ENCODE measurements at regions not wholly inside any gene's neighbourhood (a gene's known extent, or its start where the extent isn't known, plus 50 kb on each side); places are given as distances from the start of the nearest gene placed in this dataset.

DNA sequence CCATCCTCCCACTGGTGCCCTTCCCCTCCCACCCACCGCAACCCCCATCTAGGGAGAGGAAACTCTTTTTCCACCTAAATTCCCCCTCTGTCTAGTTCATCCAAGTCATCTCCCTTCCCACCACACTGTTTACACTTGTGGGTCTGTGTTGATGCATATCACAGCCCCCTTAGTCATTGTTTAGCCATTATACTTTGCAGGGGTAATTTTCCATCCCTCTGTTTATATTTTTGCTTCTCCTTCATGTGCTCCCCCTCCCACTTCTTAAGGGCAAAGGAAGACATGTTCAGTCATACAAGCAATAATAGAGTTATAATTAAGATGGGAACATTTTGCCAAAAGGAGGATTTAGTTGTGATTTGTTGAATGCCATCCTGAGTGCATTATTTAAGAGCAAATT, 187.8 kb upstream of the TNP1 start:
- H3K27ac ChIP-seq = no peak overlapping the region
- no peaks in the 10 kb centered on the region for H3K9me3 ChIP-seq (ENCODE audit: control insufficient read depth, low read length)
- TF ChIP-seq, protein P1, sequence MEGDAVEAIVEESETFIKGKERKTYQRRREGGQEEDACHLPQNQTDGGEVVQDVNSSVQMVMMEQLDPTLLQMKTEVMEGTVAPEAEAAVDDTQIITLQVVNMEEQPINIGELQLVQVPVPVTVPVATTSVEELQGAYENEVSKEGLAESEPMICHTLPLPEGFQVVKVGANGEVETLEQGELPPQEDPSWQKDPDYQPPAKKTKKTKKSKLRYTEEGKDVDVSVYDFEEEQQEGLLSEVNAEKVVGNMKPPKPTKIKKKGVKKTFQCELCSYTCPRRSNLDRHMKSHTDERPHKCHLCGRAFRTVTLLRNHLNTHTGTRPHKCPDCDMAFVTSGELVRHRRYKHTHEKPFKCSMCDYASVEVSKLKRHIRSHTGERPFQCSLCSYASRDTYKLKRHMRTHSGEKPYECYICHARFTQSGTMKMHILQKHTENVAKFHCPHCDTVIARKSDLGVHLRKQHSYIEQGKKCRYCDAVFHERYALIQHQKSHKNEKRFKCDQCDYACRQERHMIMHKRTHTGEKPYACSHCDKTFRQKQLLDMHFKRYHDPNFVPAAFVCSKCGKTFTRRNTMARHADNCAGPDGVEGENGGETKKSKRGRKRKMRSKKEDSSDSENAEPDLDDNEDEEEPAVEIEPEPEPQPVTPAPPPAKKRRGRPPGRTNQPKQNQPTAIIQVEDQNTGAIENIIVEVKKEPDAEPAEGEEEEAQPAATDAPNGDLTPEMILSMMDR (IDR thresholded peaks at IDR 0.05) = no peak
- no peaks in the 10 kb centered on the region for H3K36me3 ChIP-seq (ENCODE audit: control insufficient read depth, insufficient read depth, low read length)
- H3K4me3 ChIP-seq (ENCODE audit: low read depth, low read length) = no peak overlapping the region
- no peak overlapping the region for H2AFZ ChIP-seq
- no peak overlapping the region for H3K4me2 ChIP-seq (ENCODE audit: low read length)
- no peaks in the 10 kb centered on the region for H3K27me3 ChIP-seq (ENCODE audit: control insufficient read depth, insufficient read depth, low read length)
- H3K9ac ChIP-seq = no peak overlapping the region
- no peaks in the 10 kb centered on the region for H3K79me2 ChIP-seq
- H3K4me1 ChIP-seq = no peaks in the 10 kb centered on the region

DNA sequence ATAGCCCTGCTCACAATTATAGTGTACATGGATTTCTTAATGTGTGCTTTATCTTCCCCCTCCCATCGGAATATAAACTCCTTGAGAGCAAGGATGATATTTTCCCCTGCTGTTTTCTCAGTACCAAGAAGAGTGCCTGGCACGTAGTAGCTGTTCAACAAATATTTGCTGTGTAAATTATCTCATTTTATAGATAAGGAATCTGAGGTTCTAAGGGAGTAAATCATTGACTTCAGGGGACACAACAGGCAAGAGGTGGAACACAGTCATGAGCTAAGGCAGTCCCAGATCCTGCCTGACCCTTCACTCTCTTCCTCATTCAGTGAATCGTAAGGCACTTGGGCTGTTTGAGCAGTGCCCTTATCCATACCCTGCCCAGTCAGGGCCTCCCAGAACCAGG, 187.3 kb upstream of the TNP1 start:
- Histone ChIP-seq H3K27ac (no peak overlapping the region), H3K4me1 (no peaks in the 10 kb centered on the region)

DNA sequence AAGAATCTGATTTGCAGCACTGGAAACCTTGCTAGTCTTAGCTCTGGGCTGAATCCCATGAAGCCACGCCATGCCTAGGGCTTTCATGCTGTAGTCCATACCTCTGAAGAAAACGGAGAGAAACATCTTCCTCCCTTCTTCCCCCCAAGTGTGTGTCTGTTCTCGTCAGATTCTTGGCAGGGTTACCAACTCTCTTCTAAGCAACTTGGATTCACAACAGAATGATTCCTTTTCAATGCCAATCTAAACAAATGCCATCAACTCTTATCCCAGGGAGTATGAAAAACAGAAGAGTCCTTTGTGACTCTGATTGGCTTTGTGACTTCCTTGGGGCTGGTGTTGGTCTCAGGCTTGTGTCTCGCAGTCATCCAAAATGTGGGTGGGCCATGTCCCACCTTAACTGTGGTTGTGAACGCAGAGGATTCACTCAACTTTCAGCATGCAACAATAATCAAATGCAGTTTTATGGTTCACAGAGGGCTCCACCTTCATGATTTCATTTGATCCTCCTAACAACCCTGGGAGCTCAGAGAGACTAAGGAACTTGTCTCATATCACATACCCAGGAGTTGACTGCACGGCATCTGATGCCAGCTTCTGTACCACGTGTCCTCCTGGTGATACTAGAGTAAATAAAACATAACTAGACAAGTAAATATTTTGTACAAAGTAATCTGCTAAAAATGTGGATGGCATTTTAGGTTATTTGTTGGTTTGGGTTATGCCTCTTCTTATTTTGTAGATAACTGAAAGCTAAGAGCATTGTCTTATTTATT, 186.0 kb upstream of the TNP1 start:
- Histone ChIP-seq H3K4me3 (ENCODE audit: low read depth, low read length) (no peak overlapping the region), H3K79me2 (no peaks in the 10 kb centered on the region), H3K4me1 (no peaks in the 10 kb centered on the region), H3K27me3 (ENCODE audit: control insufficient read depth, insufficient read depth, low read length) (no peaks in the 10 kb centered on the region), H2AFZ (no peak overlapping the region), H3K36me3 (ENCODE audit: control insufficient read depth, insufficient read depth, low read length) (no peaks in the 10 kb centered on the region), H3K9me3 (ENCODE audit: control insufficient read depth, low read length) (no peaks in the 10 kb centered on the region), H3K4me2 (ENCODE audit: low read length) (no peak overlapping the region), H3K9ac (no peak overlapping the region), H3K27ac (no peak overlapping the region)
- TF ChIP-seq, protein P1 (IDR thresholded peaks at IDR 0.05) = no peak

More for the DNA sequence above, 187.3 kb upstream of the TNP1 start:
- no peaks in the 10 kb centered on the region for H3K27me3 ChIP-seq (ENCODE audit: control insufficient read depth, insufficient read depth, low read length)
- no peaks in the 10 kb centered on the region for H3K79me2 ChIP-seq
- no peak overlapping the region for H2AFZ ChIP-seq
- no peak overlapping the region for H3K9ac ChIP-seq
- TF ChIP-seq, protein P1 (IDR thresholded peaks at IDR 0.05) = no peak
- no peaks in the 10 kb centered on the region for H3K36me3 ChIP-seq (ENCODE audit: control insufficient read depth, insufficient read depth, low read length)
- no peak overlapping the region for H3K4me2 ChIP-seq (ENCODE audit: low read length)
- no peak overlapping the region for H3K4me3 ChIP-seq (ENCODE audit: low read depth, low read length)
- no peaks in the 10 kb centered on the region for H3K9me3 ChIP-seq (ENCODE audit: control insufficient read depth, low read length)

DNA sequence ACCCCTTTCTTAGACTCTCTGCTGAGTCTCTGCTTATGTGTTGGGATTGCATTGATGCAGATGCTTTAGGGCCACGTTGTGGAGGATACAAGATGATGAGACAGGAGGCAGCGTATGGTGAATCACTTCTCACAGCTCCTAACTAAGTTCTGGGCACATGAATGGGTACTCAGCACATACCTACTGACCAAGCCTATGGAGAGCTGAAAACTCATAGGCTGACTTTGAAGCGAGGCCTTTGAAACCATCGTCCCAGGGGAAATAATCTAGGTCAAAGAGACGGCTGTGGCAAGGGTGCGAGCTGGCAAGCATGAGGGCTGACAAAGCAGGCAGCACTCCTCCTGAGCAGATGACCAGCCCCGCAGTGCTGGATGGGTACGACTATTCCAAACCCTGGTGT, 180.2 kb upstream of the TNP1 start:
- Histone ChIP-seq H3K36me3 (ENCODE audit: control insufficient read depth, insufficient read depth, low read length) (no peaks in the 10 kb centered on the region), H3K9ac (no peak overlapping the region), H3K4me3 (ENCODE audit: low read depth, low read length) (no peak overlapping the region), H3K4me1 (no peaks in the 10 kb centered on the region), H3K27me3 (ENCODE audit: control insufficient read depth, insufficient read depth, low read length) (no peaks in the 10 kb centered on the region), H2AFZ (no peak overlapping the region), H3K27ac (no peak overlapping the region), H3K9me3 (ENCODE audit: control insufficient read depth, low read length) (no peaks in the 10 kb centered on the region), H3K4me2 (ENCODE audit: low read length) (no peak overlapping the region), H3K79me2 (no peaks in the 10 kb centered on the region)
- TF ChIP-seq, protein P1 (IDR thresholded peaks at IDR 0.05) = no peak

DNA sequence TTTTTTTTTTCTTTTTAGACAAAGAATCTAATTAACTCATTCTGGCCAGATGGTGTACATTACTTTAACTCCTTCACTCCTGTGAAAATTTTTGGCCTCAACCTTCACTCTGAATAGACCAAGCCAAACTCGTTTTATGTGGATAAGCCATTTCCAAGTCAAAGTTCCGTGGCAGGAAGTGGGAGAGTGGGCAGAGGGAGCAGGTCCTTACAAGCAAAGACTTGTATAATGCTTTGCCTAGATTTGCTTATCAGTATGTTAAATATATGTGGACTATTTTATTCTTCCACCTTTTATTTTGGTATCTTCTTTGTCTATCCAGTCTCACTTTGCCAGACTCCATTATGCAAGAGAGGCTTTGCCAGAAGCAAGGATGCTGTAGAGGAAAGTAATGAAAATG, 178.1 kb upstream of the TNP1 start:
- no peaks in the 10 kb centered on the region for H3K36me3 ChIP-seq (ENCODE audit: control insufficient read depth, insufficient read depth, low read length)
- H3K4me2 ChIP-seq (ENCODE audit: low read length) = no peak overlapping the region
- TF ChIP-seq, protein P1 (IDR thresholded peaks at IDR 0.05) = no peak
- no peak overlapping the region for H3K9ac ChIP-seq
- no peak overlapping the region for H2AFZ ChIP-seq
- H3K27ac ChIP-seq = no peak overlapping the region
- no peaks in the 10 kb centered on the region for H3K9me3 ChIP-seq (ENCODE audit: control insufficient read depth, low read length)
- H3K4me1 ChIP-seq = no peaks in the 10 kb centered on the region
- H3K79me2 ChIP-seq = no peaks in the 10 kb centered on the region
- no peaks in the 10 kb centered on the region for H3K27me3 ChIP-seq (ENCODE audit: control insufficient read depth, insufficient read depth, low read length)
- H3K4me3 ChIP-seq (ENCODE audit: low read depth, low read length) = no peak overlapping the region
